GM21619 (cell line): ENCODE measurements at regions not wholly inside any gene's neighbourhood (a gene's known extent, or its start where the extent isn't known, plus 50 kb on each side); places are given as distances from the start of the nearest gene placed in this dataset.
"Not testable (repeated sequence)": the region's sequence is repeated elsewhere in the genome, so short reads cannot be mapped to it uniquely, and the experiment has no call there.

Experiments used
- ATAC-seq: cut with Tn5 transposase; IDR thresholded peaks from one replicate; pipeline ENCODE4 v1.9.1; 2021; ENCODE audit not compliant: unreplicated experiment

DNA sequence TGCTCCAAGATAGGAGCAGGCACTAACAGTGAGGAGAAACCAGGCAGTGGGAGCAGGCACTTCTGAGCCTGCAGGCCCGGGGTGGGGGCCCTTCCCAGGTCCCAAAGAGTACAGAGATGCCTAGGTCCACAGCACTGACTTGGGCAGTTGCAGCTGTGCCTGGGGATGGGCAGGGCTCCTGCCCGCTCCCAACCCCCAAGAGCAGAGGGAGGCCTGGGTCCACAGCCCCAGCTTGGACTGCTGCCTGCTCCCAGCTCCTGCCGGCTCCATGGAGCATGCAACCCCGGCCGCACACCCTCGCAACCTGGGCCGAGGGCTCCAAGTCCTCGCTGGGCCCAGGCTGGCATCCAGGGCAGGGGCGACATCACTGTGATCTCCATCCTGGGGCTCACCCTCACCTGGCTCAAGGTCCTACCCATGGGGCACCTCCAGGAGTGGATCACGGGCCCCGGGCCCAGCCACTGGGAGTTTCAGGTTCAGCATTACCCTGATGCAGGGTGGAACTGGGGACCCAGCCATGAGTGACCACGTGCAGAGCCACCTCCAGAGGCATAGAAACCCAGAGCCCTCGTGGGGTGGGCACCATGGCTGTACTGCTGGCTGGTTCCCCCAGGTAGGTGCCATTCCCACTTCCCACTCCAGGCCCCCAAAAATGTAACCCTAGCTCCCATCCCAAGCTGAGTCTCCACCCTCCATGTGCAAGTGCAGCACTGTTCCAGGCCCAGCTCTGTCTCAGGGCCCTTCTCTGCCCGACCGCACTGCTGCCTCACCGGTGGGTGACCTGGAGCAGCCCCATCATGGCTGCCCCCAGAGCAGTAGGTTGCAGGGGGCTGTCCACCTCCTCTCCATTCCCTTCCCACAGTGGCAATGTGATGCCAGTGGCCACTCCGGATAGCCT is 325.6 kb downstream of the NR4A2 start:
- ATAC-seq: no peak

DNA sequence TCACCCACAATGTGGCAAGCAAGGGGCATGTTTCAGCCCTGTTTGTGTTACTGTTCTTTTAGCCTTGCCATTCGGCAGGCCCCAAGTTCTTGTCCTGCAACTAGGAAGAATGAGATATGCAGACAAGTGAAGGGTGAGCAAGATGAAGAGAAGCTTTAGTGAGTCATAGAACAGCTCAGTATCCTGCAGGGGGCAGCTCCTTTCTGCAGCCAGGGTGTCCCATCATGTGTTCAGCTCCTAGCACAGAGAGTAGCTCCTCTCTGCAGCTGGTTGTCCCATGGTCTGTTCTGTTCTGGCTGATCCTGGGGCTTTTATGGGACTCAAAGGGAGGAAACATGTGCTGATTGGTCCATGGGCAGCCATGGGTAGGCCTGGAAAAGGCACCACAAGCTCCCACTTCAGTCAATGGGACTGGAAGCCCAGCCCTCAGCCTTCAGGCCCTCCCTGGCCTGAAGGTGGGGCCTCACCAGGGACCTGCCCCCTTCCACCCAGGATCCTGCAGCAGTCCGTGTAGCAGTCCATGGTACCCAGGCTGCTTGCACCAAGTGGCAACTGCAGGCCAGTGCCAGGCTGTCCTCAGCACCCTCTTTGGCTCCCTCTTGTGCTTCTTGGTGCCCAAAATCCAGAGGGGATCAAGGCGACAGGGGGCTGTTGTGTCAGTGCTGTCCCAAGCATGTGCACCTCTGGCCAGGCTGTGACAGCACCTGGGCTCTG is 326.4 kb downstream of the NR4A2 start:
- ATAC-seq: no peak

DNA sequence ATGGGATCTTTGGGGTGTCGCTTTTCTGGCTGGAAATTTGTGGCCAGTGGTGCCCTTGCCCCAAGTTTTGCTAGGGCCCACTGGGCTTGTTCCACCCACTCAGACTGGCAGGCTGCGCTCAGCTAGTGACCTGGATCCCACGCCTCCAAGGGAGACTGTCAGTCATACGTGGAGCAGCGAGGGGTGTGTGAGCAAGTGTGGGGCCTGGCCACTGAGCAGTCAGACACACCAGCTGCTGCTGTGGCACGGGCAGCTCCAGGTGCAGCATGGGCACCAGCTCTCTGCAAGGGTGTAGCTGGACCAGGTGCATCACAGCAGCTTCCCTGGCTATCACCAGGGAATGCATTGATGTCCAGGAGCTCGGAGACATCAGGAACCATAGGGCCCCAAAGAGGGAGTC is 327.0 kb downstream of the NR4A2 start:
- no peak for ATAC-seq

DNA sequence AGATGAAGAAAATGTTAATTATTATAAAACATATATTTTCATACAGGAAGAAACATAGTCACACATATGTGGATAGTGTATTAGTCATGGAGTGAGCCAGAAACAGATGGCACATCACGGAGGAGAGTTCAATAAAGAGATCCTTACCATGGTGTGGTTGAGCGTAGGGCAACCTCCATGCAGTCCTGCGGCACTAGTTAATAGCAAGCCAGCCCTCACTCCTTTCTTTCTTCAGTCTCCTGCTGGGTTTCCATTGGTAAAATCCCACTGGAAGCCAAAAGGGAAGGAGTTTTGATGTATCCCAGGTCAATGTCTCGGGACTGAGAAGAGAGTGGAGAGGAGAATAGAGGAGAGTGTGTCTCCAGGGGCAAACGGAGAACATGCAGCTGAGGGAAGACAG is 328.1 kb downstream of the NR4A2 start:
- no peak for ATAC-seq

DNA sequence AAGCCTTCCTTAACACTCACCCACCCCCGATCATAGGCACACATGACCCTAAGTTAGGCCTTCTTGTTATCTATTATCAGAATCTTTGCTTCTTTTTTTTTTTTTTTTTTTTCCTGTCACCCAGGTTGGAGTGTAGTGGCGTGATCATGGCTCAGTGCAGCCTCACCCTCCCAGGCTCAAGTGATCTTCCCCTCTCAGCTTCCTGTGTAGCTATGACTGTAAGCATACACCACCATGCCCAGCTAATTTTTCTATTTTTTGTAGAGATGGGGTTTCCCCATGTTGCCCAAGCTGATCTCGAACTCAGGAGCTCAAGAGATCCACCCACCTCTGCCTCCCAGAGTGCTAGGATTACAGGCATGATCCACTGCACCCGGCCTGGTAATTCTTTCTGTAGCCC is 328.7 kb downstream of the NR4A2 start:
- no peak for ATAC-seq

DNA sequence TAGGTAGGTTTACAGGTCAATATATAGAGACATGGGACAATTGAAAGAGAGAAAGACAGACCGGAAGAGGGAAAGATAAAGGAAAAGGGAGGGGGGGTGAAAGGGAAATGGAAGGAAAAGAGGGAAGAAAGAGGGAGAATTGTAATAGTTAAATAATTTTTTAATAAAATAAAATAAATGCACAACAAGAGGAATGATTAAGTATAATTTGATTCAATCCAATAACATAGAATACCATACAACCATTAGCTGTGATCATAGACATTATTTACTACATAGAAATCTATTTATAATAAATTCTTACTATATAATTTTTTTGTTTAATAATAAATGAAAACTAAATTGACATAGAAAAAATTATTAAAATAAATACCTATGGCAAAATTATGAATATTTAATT is 330.7 kb downstream of the NR4A2 start:
- no peak for ATAC-seq

DNA sequence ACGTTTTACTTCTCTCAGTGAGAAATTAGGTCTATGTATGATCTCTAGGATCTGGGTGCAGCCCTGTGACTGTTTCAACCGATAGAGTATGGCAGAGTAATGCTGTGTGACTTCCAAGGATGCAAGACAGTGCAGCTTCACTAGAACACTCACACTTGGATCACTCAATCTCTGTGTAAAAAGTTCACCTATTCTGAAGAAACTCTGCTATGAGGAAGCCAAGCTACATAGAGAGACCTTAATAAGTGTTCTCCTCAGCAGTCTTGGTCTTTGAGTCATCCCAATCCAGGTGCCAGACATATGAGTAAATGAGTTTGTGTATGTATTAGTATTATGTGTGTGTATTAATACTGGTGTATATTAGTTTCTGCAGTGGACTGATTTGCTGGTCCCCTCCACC is 335.0 kb downstream of the NR4A2 start:
- ATAC-seq: no peak

DNA sequence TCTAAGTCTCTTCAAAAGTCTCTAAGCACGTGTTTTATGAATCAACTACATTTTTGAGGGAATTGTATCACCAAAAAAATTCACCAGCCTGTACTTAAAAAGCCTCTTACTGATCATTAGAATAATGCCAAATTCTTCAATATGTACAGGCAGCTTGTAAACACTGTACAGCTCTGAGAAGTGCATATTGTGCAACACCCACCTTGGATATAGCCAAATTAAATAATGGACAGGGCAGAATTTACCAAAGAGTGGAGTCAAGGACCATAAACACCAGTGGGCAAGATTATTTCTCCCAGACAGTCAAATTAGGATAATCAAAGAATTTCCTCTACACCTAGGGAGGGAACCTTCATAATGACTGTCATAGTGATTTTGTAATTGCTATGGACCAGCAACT is 338.2 kb downstream of the NR4A2 start:
- no peak for ATAC-seq

DNA sequence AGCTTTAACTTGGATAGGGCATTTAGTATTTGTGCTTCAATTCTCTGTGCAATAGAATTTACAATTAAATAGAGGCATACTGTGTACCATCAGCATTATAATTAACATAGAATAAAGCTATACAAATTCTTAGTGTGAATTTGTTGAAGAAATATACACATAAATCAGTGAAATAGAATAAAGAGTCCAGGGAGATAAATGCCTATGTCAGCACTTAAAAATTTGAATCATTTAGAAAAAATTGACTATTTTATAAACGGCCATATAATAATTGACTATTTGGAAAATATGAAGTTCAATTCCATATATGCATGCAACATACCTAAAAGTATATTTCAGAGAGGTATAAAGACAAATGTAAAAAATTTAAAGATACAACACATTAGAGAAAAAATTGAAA is 348.7 kb downstream of the NR4A2 start:
- no peak for ATAC-seq

DNA sequence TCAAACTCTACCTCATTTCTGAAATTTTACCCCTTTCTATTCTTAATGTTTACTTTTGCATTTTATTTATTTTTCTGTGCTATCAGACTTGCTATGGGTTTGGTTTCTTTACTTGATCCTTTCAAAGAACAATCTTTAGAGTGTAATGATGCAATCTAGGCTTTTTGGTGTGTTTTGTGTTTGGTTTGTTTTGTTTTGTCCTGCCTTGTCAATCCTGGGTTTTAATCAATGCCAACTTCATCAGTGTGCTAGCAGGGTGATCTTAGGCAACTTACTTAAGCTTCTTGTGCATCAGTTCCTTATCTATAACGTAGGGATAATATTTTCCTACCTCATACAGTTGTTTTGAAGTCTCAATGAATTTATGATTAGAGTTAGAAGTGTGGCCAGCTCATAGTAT is 350.4 kb downstream of the NR4A2 start:
- no peak for ATAC-seq

DNA sequence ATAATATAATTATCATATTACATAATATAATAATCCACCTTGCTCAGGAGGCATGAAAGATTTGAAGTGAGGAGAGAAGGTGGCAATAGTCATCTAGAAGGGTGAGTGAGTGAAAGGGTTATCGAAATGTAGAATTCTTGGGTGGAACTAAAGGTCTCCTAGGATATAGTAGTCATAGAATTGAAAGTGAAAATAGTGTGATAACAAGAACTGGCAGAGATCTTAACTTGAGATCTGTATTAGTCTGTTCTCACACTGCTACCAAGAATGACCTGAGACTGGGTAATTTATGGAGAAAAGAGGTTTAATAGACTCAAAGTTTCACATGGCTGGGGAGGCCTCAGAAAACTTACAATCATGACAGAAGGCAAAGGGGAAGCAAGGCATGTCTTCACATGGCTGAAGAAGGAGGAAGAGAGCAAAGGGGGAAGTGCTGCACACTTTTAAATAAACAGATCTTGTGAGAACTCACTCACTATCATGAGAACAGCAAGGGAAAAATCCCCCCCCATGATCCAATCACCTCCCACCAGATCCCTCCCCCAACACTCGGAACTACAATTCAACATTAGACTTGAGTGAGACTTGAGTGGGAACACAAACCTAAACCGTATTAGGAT is 351.5 kb downstream of the NR4A2 start:
- no peak for ATAC-seq

DNA sequence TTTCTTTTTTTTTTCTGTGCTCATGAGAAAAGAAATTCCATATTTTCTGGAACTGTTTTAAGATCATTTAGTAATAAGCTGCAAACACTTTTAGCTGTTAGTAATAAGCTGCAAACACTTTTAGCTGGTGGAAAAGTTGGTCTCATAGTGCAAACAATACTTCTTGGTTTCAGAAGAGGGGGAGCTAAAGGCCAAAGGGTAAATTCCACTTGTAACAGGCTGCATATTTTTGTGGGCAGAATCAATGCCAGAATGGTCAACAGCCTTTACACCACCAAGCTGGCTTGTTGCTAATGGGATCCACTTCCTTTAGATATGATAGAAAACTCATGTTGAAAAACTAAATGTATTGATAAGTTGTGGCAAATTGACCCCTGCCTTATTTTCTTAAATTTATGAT is 356.8 kb downstream of the NR4A2 start:
- ATAC-seq: no peak

DNA sequence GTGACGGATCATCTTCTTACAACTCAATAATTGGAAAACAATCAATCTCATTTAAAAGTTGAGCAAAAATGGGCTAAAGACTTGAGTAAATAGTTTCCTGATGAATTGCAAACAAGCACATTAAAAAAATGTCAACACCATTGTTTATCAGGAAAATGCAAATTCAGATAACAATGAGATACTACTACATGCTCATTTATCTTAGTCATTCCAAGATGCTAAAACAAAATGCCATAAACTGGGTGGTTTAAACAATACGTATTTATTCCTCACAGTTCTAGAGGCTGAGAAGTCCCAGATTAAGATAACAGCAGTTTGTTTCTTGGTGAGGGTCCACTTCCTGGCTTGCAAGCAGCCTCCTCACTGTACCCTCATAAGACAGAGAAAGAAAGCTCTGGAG is 359.6 kb downstream of the NR4A2 start:
- ATAC-seq: no peak

DNA sequence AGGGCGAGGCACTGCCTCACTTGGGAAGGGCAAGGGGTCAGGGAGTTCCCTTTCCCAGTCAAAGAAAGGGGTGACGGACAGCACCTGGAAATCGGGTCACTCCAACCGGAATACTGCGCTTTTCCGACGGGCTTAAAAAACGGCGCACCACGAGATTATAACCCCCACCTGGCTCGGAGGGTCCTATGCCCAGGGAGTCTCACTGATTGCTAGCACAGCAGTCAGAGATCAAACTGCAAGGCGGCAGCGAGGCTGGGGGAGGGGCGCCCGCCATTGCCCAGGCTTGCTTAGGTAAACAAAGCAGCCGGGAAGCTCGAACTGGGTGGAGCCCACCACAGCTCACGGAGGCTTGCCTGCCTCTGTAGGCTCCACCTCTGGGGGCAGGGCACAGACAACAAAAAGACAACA is 366.5 kb downstream of the NR4A2 start:
- ATAC-seq: not testable (repeated sequence)

DNA sequence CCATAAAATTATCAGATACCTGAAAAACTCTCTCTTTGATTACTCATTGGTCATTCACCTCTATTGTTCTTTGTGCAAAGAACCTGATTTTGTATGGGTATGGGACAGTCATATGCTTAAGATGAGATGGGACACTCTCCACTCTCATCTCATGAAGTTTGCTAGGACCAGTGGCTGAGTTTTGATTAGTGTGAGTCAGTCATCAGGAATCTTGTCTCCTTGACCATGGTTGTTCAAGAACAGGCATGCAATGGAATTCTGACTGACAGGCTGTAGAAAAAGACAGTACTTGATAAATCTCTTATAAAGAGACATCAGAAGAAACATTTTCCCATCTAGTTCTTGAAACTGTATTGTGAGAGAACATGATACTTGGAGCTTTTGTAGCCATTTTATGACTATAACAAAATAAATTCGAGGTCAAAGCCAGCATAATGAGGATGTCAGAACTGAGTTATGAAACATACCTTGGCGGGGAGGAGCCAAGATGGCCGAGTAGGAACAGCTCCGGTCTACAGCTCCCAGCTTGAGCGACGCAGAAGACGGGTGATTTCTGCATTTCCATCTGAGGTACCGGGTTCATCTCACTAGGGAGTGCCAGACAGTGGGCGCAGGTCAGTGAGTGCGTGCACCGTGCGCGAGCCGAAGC is 367.0 kb downstream of the NR4A2 start:
- no peak for ATAC-seq

DNA sequence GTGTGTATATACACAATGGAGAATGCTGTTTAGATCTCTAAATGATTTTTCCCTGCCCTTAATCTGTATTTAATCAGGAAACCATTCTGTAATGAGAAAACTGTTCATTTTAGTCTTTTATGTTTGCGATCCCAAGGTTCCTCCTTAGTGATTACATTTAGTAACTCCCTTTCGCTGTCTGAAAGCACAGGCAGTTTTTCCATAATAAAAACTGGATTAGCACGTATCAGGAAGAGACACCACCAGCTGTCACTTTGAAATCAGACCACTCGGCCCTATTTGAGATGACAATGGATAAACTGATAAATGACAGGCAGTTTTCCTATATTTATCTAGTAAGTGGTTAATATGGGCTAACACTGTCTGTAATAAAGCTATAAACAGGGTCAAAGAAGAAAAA is 370.9 kb downstream of the NR4A2 start:
- ATAC-seq: no peak

DNA sequence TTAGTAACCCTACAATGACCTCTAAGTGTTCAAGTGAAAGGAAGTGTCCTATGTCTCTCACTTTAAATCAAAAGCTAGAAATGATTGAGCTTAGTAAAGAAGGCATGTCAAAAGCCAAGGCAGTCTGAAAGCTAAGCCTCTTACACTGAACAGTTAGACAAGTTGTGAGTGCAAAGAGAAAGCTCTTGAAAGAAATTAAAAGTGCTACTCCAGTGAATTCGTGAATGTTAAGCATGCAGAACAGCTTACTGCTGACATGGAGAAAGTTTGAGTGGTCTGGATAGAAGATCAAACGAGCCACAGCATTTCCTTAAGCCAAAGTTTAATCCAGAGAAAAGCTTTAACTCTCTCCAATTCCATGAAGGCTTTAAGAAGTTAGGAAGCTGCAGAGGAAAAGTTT is 373.7 kb downstream of the NR4A2 start:
- no peak for ATAC-seq

DNA sequence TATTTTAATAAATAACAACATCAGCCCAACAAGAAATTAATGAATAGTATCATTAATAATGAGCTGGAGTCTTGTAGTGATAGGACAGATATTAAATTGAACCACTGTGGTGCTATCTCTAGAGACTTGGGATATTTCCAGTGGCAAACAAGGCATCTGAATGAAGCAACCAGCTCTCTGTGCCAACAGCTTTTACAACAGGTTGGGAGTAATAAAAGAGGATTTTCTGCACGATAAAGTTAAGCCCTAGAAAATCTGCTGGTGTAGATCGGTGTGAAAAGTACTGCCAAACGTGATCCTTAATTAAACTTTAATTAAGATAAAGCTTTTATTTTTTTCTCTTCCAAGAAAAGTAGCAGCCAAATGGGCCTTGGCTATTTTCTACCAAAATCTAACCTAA is 385.5 kb downstream of the NR4A2 start:
- ATAC-seq: no peak

DNA sequence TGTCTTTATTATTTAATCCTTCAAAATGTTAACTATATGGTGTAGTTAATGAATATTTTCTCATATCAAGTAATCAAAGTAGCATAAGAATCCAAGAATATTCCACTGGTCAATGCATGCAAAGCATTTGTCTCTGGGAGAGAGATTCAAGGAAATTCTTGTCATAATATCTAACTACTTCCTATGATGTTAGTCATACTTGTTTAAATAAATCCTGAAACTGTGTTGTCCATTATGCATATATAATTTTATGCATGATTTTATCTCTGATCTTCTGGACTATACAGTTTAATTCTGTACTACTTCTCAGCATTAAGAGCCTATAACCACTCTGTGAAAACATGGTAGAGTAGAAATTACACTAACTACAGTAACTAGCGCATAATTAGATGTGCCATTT is 388.3 kb downstream of the NR4A2 start:
- ATAC-seq: no peak

DNA sequence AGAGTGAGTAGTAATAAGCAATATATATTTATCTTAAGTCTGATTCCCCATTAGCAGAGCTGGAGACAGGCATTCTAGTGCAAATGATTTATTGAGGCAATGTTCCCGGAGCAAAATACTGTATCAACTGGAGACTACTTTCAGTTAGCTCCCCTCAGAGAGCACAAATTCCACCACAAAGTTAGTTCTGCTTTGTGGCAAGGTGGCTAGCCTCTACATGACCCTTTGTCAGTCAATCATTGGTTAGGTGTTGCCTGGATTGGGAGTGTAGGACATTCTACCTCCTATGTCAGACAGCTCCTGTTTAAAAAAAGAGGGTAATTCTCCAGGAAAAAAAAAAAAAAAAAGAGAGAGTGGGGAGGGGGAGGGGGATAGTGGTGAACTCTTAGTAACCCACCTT is 402.2 kb downstream of the NR4A2 start:
- no peak for ATAC-seq

DNA sequence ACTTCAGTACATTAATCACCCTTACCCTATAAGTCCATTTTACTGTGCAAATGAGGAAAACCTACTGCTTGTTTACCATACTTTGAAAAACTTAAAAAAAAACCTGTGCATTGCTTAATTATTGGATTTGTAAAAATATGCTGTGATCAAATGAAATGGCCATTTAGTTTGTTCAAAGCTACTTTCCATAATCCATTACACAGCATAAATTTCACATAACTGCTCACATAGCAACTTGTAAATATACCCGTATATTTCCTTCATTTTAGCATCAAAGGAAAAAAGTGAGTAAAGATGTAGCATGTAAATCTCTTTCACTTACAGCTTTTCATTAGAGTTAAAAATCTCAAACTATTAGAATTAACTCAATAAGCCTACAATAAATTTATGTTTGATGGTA is 415.1 kb downstream of the NR4A2 start:
- ATAC-seq: no peak

DNA sequence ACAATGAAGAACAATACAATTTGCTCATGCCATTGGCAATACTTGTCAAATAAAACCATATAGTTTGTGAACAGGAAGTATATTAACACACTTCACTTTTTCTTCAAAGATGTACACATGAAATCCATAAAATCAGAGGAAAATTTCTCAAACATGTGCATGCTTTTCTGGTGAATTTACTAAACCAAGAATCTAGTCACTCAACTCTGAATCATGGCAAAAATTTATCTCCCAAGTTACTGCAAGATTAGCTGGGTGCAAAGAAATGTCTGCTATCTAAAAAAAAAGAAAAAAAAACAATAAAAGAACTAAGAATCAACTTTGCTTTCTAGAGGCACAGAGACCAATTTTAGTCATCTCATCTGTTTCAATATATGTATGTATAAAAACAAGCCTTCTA is 419.2 kb downstream of the NR4A2 start:
- ATAC-seq: no peak
